ENCODE measurements at regions not wholly inside any gene's neighbourhood (a gene's known extent, or its start where the extent isn't known, plus 50 kb on each side); places are given as distances from the start of the nearest gene placed in this dataset.

DNA sequence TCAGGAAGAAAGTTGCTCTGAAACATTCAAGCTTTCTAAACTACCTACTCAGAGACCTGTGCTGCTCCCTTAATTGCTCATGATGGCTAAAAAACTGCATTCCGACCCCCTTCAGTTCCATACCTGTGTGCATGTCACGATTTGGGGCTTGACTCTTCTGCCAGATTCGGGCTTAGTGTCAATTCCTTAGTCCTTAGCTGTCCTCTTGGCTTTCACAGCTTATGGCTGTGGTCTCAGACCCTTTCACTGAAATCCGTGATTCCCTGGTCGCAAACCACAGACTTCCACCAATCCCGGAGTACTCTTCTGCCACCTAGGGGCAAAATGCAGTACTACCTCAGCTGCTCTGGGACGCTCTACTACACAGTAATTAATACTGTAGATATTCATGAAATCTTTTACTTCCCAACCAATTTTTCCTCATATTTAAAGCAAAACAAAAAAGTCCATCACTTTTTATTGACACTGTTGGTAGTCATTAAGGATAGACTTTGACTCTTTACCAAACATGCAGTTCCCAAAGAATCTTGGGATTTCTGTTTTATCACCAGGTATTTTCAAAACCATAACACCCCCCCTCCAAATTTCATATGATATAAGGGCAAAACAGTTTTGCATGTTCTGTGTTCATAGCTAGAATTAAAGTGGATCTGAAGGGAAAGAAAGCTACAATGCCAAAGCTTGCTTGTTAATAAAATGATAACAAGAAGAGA, 617.4 kb downstream of the SLCO4C1 start:
- TF ChIP-seq, protein P1, sequence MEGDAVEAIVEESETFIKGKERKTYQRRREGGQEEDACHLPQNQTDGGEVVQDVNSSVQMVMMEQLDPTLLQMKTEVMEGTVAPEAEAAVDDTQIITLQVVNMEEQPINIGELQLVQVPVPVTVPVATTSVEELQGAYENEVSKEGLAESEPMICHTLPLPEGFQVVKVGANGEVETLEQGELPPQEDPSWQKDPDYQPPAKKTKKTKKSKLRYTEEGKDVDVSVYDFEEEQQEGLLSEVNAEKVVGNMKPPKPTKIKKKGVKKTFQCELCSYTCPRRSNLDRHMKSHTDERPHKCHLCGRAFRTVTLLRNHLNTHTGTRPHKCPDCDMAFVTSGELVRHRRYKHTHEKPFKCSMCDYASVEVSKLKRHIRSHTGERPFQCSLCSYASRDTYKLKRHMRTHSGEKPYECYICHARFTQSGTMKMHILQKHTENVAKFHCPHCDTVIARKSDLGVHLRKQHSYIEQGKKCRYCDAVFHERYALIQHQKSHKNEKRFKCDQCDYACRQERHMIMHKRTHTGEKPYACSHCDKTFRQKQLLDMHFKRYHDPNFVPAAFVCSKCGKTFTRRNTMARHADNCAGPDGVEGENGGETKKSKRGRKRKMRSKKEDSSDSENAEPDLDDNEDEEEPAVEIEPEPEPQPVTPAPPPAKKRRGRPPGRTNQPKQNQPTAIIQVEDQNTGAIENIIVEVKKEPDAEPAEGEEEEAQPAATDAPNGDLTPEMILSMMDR (IDR thresholded peaks at IDR 0.05; ENCODE audit: extremely low read depth, insufficient read depth, missing control alignments): peak; percentile 83
- in situ Hi-C loops (cut with MboI; ENCODE audit: low pct_unique_long_range_greater_than_20kb, low sequenced_read_pairs, unreplicated experiment): no loop called here
- DNase-seq (ENCODE audit: low spot score): peak; percentile 5

DNA sequence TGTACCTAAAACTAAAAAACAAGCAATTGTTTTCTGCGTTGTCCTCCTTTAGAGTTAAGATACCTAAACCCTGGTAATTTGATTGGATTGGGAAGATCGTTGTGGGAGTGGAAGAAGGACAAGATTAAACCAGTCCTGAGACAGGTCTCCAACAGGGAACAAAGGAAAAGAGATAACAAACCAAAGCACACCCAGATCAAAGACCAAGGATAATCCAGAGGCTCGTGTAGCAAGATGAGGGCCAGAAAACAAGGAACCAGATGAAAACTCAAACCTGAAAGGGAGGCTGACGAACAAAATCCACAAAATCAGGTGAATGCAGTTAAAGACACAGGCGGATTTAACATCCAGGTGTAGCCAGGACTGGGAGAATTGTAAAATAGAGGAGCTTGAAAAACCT, 618.1 kb downstream of the SLCO4C1 start:
- in situ Hi-C loops (cut with MboI; ENCODE audit: low pct_unique_long_range_greater_than_20kb, low sequenced_read_pairs, unreplicated experiment): no loop called here
- no peak for DNase-seq (ENCODE audit: low spot score)
- TF ChIP-seq, protein P1 (IDR thresholded peaks at IDR 0.05; ENCODE audit: extremely low read depth, insufficient read depth, missing control alignments): no peak

DNA sequence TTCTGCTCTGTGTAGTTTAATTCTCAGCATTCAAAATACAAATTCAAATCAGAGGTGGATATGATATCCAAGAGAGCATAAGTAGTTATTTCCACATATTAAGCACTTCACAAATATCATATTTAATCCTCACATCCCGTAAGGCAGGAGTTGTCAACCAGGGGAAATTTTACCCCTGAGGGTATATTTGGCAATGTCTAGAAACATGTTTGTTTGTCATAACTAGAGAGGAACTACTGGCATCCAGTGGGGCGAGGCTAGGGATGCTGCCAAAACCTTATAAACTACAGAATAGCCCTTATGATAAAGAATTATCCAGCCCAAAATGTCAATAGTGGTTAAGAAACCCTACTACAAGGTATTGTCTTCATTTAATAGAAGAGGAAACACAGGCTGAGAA, 619.4 kb downstream of the SLCO4C1 start:
- in situ Hi-C loops (cut with MboI; ENCODE audit: low pct_unique_long_range_greater_than_20kb, low sequenced_read_pairs, unreplicated experiment): no loop called here
- DNase-seq (ENCODE audit: low spot score): no peak
- TF ChIP-seq, protein P1 (IDR thresholded peaks at IDR 0.05; ENCODE audit: extremely low read depth, insufficient read depth, missing control alignments): no peak

DNA sequence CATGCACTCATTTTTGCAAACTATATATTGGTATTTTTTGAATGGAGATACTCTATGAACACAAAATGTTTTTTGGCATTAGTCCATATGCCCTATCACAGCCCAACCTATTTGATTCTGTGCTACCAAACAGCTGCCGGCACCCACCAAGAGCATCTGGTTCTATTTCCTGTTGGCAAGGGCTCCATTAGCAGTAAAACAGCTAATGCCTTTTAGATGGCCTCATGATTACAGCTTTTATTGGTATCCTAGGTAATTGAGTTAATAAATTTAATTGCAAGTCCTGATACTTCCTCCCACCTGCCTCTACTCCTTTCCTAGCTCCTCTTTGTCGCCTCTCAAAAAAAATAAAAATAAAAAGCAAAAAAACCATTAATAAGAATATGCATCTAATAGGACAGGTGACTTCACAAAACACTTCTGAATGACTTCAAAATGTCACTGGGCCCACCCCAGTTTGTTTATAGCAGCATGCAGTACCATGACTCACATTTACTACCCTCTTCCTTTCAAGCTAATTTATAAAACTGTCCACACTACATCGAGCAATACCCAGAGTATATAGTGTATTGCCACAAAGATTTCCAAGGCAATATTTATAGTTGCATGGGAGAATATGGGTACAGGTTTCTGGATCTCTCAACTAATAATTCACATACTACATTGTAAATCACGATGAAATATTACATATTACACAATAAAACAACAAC, 620.4 kb downstream of the SLCO4C1 start:
- no peak for DNase-seq (ENCODE audit: low spot score)
- TF ChIP-seq, protein P1 (IDR thresholded peaks at IDR 0.05; ENCODE audit: extremely low read depth, insufficient read depth, missing control alignments): no peak
- in situ Hi-C loops (cut with MboI; ENCODE audit: low pct_unique_long_range_greater_than_20kb, low sequenced_read_pairs, unreplicated experiment): no loop called here

DNA sequence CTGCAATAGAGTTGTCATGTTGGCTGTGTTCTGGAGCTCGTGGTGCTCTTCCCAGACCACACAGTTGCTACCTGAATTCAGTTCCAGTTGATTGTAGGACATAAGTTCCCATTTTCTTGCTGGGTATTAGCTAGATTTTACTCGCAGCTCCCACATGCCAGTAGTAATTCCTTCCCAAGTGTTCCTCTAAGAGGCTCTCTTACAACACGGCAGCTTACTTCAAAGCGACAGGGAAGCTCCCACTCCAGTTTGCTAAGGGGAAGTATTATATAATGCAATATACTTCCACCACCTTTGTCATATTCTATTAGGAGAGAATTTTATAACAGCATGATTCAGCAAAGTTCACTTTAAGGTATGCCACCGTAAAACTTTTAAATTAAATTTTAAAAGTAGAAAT, 623.0 kb downstream of the SLCO4C1 start:
- in situ Hi-C loops (cut with MboI; ENCODE audit: low pct_unique_long_range_greater_than_20kb, low sequenced_read_pairs, unreplicated experiment): no loop called here
- TF ChIP-seq, protein P1 (IDR thresholded peaks at IDR 0.05; ENCODE audit: extremely low read depth, insufficient read depth, missing control alignments): no peak
- no peak for DNase-seq (ENCODE audit: low spot score)

DNA sequence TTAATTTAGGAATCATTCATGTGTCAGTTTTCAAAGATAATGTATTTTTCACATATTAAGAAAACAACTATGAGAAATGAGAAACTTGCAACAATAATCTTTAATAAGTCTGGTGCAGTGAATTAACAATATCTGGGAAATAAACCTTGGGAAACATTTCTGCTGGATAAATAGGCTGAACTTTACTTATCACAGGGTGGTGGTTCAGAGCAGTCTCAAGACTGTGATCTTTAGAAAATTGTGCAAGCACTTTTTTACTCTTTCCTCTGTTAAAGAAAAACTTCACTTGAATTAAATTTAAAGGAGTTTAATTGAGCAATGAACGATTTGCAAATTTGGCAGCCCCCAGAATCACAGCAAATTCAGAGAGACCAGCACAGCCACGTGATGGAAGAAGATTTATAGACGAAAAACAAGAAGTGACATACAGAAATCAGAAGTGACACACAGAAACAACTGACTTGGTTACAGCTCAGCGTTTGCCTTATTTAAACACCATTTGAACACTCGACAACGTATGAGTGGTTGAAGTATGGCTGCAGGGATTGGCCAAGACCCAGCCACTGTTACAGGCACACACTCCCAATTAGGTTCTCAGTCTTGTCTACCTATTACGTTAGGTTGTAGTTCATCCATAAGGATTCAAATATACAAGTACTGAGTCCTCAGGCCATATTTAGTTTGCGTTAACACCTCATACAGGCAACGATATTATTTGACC, 631.9 kb downstream of the SLCO4C1 start:
- DNase-seq (ENCODE audit: low spot score): no peak
- in situ Hi-C loops (cut with MboI; ENCODE audit: low pct_unique_long_range_greater_than_20kb, low sequenced_read_pairs, unreplicated experiment): no loop called here
- TF ChIP-seq, protein P1 (IDR thresholded peaks at IDR 0.05; ENCODE audit: extremely low read depth, insufficient read depth, missing control alignments): no peak
